Endometrium (tissue), 2 donors: ENCODE measurements at regions not wholly inside any gene's neighbourhood (a gene's known extent, or its start where the extent isn't known, plus 50 kb on each side); places are given as distances from the start of the nearest gene placed in this dataset.

Source experiments
- FAIRE-seq: peaks from 2 replicates; lab custom pipeline; 2012; peaks lifted over from hg19 to GRCh38; lab: Jason Lieb, UNC
- donor health status: control.
- donor health status: control.

DNA sequence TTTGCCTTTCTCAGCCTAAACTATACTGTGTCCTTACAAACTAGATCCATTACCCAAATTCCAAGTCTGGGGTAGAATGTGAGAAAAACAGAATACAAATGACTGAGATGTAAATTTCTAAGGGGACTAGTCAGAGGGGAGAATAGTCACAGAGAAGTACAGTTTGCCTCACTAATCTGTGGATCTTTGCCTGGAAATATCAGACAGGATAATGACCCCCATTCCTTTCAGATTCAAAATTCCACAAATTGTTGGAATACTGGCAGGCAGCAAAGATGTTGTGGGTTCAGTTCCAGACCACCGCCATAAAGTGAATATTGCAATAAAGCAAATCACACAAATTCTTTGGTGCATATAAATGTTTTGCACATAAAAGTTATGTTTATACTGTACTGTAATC is 762.8 kb upstream of the NR2F2 start:
- FAIRE-seq, result no peak

DNA sequence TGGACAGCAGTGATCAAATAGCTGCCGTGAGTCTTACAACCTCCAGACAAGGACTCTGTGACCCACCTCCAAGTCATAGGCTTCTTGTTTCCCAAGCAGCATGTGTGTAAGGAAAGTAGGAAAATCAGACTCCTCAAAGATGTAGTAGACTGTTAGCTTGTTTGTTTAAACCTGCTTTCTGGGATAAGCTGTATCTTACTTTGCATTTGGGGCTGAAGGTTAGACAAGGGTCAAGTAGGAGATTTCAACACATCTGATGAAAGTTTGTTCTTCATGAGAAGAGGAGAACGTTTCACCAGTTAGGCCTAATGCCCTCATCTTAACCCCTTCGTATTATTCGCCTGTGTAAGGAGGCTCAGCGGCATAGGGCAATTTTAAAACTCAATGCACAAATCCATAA is 756.4 kb upstream of the NR2F2 start:
- FAIRE-seq, result no peak

DNA sequence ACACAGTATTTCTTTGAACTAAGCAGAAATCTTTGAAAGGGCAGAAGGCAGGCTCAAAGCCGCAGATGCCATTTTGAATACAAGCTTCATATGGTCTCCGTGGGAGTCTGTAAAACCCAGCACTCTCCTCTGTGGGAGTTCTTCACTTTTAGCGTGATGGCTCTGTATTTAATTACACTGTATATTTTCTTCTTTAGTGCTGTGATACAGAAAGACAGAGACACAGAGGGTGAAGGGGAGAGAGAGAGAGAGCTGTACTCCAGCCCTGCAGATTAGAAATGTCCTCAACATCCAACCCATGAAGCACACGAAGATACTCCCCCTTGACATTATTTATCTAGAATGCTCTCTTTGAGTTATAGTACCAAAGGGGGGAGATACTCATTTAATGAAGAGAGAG is 752.6 kb upstream of the NR2F2 start:
- FAIRE-seq, result no peak

DNA sequence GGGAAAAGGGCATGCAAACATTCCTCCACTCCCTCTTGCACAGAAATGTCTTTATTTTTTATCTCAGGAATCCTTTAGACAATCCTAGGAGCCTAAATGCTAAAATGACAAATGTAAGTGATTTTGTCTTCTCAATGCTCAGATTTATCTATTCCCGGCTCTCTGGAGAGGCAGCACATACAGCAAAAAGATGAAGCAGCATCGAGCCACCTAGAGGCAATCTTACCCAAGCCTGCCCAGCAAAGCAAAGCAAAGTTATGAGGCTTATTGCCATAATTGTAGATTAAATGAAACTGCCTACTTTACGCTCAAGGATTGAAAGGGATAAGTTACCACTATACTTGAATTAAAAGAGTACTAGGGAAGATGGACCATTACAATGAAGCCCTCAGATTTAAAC is 750.4 kb upstream of the NR2F2 start:
- FAIRE-seq, result no peak

DNA sequence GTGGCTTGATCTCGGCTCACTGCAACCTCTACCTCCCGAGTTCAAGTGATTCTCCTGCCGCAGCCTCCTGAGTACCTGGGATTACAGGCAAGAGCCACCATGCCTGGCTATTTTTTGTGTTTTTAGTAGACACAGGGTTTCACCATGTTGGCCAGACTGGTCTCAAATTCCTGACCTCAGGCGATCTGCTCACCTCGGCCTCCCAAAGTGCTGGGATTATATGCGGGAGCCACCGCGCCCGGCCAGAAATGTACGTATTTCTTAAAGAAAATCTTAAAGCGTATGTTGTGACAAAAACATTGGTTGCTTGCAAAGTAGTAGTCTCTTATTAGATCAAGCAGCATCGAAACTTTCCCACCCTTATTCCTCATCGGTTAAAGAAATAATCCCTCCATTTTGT is 748.9 kb upstream of the NR2F2 start:
- FAIRE-seq, result no peak

DNA sequence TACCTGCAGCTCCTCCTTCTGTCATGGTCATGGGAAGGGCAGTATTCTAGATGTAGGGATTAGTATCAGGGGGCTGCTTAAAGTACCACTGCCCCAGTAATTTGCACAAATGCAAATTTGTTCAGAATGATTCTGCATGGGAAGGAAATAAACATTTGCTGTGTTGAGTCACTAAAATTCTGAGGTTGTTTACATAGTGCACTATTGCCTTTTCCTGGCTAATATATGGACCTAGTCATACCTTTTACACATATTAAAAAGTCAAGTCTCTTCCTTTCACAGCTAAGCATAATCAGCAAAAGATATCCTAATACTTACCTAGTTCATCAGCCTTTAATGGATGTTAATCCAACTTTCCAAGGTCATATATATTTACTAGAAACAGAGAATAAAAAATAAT is 746.4 kb upstream of the NR2F2 start:
- no peak for FAIRE-seq

DNA sequence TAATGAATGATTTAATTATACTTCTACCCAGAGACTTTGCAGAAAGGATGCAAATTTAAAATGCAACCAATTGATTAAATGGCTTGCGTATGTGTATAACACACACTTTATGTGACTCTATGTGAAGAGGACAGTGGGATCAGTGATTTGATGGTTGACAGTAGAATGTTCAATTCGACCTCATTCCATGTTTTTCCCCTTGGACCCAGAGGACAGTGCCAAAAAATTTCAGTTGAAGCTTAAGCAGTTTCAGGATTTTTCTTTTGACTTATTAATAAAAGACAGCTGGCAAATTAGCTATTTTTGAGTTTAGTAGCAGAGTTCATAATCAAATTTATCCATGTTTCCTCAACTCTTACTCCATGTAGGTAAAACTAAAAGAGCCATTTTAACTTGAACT is 742.4 kb upstream of the NR2F2 start:
- FAIRE-seq, result no peak

DNA sequence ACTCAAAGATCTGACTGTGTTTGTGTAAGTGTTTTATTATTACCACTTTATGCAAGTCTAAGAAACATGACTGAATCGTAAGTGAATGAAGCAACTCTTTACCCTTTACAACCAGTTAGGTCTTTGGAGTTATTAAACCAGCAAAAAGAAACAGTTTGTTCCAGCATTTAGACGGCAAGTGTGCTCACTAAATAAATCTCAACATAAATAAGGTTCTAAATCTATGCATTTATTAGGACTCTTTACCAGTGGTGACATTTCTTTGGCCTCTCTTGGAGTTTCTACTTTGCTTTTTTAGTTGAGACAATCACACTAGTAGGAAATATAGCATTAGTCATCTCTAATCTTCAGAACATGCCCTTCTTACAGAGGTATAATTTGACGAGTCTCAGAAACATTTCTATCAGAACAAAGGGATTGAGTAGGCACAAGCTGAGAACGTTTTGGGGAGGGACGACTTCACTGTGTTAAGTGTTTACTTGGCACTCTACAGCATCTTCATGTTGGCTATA is 739.9 kb upstream of the NR2F2 start:
- FAIRE-seq, result no peak

DNA sequence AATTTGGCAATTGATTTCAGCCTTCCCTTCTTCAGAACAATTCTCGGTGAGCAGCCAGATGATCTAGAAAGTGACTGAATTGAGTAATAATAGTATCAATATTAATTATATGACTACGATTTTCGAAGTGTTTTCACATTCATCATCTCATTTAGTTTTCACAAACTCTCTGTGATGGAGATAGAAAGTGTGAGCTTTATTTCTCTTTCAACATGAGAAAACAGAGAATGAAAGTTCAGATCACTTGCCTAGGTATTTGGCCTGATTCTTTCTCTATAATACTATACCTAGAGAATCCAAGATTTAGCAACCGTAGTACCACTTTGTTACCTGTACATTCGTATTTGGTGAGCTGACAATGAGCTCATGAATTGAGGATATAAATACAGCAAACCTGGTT is 739.2 kb upstream of the NR2F2 start:
- no peak for FAIRE-seq

DNA sequence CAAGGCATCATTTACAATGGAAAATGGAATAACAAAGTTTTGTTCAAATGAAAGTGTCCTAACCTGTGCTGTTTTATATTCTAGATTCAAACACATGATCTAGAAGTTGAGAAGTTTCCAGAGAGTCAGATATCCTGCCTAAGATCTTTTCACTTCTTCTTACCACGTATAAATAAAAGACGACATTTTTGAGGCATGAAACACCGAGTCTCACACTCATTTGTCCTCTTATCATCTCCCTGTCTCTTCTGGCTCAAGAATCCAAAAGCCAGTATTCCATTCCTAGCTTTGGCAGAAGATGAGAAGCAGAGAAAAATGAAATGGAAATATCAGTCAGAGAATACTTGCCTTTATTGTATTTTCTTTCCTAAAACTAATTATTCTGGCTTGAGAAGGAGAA is 738.6 kb upstream of the NR2F2 start:
- FAIRE-seq, result no peak

DNA sequence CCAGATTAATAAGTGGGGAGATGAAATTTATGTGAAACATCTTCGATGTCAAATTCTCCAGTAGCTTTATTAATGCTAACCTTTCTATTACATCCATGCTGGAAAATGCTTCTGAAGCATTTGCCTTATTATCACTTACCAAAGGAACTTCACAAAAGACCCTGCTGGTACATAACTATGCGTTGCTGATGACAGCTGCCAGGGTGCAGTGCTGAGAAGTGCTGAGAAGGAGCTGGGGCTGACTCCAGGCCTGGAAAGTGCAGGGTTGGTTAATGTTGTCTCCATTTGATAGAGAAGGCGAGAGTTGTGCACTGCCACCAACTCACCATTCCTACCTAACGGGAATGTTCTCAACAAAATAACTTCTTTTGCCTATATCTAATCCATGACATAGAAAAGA is 736.0 kb upstream of the NR2F2 start:
- FAIRE-seq, result no peak

DNA sequence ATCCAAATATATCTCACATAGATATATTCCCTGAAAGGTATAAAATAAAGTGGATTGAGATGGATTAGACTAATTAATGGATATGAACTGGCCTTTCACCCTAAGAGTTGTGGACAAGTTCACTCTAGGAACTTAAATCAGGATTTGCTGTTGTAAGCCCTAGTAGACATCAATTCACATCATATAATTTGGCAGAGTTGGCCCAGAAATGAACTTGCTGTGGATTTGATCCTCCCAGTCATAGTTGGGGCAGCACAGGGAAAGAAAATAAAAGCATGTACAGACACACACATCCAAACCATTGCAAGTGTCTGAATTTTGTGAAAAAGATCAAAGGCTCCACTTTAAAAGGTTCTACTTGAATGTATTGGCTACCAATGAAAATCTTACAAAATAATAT is 734.7 kb upstream of the NR2F2 start:
- no peak for FAIRE-seq

DNA sequence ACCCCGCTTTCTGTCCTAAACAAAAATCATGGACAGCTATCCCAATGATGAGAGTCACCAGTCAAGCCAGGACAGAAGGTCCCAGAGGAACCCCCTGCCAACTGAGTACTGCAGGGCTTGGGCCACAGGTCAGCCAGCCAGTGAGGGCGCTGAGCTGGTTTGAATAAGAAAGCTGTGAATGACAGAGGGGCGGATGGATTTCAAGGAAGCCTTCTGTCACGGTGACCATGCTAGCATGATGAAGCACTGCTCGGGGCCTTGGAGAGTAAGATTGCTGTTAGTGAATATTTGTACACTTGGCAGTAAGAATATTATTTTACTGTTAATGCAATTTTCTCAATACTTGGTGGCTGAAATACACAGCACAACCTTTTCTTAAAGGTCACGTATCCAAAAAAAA is 734.0 kb upstream of the NR2F2 start:
- no peak for FAIRE-seq

DNA sequence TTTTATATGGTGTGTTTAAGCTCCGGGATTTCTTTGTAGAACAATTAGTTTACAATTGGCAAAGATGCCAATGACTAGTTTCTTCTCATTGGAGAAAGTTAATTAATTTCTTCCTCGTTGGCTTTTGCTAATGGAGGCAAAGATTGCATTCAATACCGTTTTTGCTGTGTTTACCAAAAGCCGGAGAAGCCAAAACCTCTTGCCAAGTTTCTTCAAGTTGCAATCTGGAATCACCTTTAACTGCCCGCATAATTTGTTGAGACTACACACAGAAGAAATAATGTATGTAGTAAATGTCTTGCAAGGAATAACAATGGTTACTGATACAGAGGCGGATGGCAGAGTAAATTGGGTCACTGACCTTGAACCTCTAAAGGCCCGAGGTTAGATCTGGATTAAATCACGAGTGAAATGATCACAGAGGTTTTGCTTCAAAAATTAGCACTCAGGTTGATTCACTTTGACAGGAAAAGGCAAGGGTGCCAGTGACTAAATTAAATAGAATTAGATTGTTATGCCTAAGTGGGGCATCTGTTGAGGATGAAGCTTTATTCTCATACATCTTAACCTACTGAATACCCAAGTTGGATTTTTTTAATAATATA is 732.1 kb upstream of the NR2F2 start:
- FAIRE-seq, result no peak

DNA sequence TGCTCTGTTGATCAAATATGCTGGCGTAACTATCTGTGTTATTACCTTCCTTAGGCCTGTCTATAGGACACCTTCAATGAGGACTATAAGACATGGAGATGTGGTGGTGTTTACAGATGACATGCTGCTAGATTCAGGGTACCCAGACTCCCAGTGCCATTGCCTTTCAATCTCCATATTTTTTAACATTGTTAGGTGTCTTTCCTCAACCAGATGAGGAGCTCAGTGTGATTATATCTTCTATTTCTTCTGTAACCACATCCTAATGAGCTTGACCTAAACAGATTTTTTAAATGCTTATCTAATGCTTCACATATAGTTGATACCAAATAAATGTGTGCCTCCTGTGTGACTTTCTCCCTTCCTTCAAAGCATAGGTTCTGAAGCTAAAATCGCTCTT is 730.1 kb upstream of the NR2F2 start:
- no peak for FAIRE-seq

DNA sequence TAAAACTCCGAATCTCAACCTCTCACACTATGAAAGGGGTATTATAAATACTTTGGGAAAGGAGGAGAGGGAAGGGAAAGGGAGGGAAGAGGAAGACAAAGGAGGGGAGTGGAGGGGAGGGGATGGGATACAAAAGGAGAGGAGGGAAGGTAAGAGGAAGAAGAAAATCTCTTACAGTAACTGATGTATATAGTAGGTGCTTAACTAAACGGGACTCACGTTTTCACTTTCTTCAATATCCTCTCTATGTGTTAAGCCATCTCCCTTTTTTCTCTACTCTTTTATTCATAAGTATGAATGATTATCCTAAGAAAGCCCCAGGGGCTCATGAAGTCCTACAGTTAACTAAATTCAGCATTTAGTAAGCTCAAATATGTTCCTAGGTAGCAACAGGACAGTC is 729.6 kb upstream of the NR2F2 start:
- FAIRE-seq, result no peak

DNA sequence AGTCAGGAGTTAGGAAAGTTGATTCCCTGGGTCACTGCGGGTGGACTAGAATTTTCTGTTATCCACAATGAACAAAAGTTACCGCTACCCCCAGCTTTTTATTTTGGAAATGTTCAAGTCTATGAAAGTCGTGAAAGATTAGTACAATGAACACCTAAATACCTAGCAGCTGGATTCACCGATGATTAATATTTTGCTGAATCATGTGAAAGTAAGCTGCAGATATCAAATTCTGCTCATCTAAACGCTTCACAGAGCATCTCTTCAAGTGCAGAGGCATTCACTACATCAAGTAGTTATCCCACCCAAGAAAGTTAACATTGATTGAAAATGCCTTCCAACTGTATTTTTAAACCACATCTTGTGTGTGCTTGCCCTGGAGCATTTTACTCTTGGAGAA is 729.0 kb upstream of the NR2F2 start:
- FAIRE-seq, result no peak

DNA sequence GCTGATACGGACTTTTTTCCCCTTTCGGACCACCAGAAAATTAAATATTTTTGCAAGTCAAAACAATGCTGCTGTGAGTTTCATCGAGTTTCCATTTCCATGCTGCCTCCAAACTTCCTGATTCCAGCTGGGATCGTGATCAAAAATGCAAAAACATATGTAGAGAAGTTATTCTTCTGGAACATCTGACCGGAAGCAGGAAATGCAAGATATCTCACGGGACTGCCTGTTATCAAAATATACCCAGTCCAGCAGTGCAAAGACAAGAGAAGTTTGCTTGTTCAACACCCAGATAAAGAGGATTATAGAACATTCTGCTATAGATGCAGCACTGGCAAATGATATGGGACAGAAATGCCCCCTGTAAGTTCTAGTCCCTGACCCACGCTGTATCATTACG is 726.7 kb upstream of the NR2F2 start:
- peak; percentile 31 for FAIRE-seq

DNA sequence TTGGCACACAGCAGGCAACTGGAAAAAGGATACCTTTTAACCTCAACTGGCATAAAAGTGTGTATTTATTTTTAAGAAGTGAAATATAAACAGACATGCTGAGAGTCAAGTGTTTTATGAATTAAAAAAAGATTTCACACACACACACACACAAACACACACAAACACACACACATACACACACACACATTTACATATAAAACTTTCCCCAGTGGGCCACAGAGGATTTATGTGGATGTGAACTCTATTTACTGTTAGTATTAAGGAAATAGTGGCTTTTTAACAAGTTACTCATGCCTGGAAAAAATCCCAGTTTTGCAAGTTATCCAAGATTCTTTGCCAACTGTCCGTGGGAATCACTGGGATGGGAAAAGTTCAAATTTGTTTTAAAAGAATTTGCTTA is 725.9 kb upstream of the NR2F2 start:
- FAIRE-seq, result peak; percentile 99

DNA sequence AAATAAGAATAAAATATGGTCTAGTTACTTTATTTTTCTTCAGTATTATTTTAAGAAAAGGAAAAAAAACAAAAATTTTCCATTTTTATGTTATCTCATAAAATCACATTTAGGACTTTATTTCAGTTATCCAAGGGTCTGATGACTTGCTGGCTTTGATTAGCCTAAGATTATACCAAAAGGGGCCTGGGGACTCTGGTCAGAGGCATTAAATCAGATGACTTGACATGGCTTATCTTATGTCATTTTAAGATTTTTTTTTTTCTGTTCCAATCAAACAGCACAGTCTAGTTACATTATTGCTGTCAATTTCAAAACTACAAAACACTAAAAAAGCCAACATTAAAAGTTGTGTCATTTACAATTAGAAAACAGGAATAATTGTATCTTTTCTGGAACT is 725.4 kb upstream of the NR2F2 start:
- no peak for FAIRE-seq

DNA sequence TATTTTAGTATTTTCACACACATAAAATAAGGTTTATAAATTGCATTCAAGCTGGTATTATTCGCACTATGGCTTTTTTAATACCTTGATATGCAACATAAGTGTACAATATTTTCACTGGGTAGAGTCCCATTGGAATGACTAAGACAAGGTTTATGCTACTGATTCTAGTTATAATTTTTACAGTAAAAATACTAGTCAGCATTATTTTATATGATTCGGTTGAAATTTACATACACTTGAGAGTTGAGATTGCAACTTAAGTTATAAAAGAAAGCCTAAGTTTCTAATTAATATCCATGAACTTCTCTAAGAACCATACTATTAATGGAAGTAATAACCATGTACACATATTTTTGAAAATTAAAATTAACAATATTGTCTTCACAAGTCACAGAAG is 723.9 kb upstream of the NR2F2 start:
- no peak for FAIRE-seq

DNA sequence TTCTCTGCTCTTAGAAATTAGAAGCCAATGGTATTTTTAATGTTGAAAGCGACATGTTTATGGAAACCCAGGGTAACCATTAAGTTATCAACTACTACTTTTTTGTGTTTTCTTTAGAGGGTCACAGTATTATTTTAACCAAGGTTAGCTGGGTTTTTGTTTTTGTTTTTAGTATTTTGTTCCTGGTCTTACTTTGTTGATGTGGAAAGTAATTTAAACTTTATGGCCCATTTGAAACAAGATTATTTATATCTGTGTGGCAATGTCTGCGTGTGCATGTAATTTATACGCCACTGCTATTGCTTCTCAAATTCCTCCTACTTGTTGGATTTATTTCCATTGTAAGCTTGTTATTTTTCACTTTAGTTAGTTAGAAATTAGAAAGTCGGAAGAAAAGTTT is 722.1 kb upstream of the NR2F2 start:
- peak; percentile 87 for FAIRE-seq

DNA sequence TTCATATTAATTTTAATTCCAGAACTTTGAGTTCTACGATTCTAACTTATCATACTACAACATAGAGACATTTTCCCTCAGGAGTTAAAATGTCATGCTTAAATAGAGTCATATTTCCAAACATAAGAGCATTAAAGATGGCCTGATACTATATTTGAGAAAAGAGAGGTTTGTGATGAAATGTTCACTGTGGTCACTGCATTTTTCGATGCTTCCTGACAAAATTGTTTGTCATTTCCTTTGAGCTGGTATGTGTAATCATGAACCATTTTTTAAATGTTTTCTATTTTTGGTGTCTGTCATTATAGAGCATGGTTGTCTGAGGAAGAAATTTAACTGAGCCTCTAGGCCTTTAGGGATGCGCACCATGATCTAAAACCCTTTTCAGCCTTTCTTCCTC is 721.4 kb upstream of the NR2F2 start:
- FAIRE-seq, result no peak

DNA sequence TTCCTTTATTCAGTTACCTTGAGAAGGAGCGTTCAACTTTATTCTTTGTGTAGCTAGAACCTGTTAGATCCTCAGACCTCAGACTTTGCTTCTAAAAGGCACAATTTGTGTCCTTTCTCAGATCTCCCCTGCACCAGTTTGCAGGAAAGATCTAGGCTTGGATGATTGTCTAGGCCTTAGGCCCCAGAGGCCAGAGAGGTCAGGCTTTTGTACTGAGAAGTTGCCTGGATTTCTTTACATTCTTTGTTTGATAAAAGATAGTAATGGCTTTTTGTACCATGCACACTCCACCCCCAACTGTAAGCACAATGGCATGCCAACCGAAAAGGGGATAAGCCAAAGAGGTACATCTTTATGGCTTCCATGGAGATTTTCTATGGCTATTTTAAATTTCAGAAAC is 719.6 kb upstream of the NR2F2 start:
- no peak for FAIRE-seq

DNA sequence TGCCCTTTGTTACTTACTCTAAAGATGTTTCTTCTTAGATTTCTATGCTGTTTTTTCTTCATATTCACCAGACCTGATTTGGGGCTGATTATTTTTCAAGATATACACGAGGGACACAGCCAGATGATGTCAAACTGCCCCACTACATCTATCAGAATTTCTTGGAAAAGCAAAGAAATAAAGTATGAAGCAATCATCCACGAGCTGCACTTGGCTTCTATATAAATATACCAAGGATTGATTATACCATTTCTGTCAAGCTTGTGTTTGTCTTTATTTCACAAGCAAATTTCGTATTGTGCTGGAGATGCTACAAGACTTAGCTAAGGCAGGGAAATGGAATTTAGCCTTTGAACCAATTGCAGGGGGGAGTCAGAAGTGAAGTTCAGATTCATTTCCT is 715.1 kb upstream of the NR2F2 start:
- no peak for FAIRE-seq
